ENCODE measurements at regions not wholly inside any gene's neighbourhood (a gene's known extent, or its start where the extent isn't known, plus 50 kb on each side); places are given as distances from the start of the nearest gene placed in this dataset.

GRCh38 chr1:93743465-93743864 is 61.8 kb upstream of the BCAR3 start:
- FAIRE-seq (no peak), DNase-seq (no peak)
- H3K4me1 ChIP-seq (ENCODE audit: control insufficient read depth in 3 of 3, insufficient read depth in 2 of 3, low read depth in 1 of 3, low read length in 2 of 3): peaks cover 0 to 8% (median 0%) of the 10 kb centered on the region in 3 donors
- H3K9me3 ChIP-seq (ENCODE audit: control insufficient read depth in 2 of 2, insufficient read depth in 1 of 2, low read depth in 1 of 2, low read length in 1 of 2): peaks cover 0 to 11% of the 10 kb centered on the region in 2 donors
- H3K36me3 ChIP-seq (ENCODE audit: control insufficient read depth in 3 of 3, insufficient read depth in 2 of 3, low read depth in 1 of 3, low read length in 3 of 3): no peaks in the 10 kb centered on the region
- H3K27ac ChIP-seq (ENCODE audit: low read depth in 1 of 3, low read length in 2 of 3): no peak overlapping the region
- 93 to 100% (median 94%) methylated on average over 1 of the region's 1 CpG for WGBS, 3 donors
- H3K4me3 ChIP-seq (ENCODE audit: low read depth in 1 of 3, low read length in 3 of 3): no peak overlapping the region
- no peaks in the 10 kb centered on the region for H3K27me3 ChIP-seq (ENCODE audit: control insufficient read depth in 3 of 3, insufficient read depth in 3 of 3, low read length in 3 of 3)

DNA sequence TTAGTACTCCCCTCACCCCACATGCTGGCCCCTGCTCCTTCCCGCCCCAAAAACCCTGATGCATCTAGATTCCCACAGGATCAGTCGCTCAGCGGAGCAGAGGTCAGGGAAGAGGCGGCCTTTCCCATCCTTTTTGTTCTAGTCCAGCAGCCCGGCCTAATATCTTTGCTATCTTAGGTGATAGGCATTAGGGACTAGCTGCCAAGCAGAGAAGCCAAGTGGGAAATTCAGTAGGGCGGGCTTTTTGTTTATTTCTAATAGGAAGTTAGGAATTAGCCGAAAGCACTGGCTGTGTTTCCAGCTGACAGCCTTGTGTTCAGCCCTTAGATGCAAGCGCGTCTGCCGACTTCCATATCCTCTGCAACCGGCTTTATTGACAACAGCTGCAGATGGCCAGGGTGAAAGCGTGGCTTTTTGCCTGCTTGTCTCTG is 59.0 kb upstream of the BCAR3 start:
- Histone ChIP-seq H3K27ac (ENCODE audit: low read depth in 1 of 3, low read length in 2 of 3) (no peak overlapping the region), H3K36me3 (ENCODE audit: control insufficient read depth in 3 of 3, insufficient read depth in 2 of 3, low read depth in 1 of 3, low read length in 3 of 3) (no peaks in the 10 kb centered on the region), H3K4me3 (ENCODE audit: low read depth in 1 of 3, low read length in 3 of 3) (no peak overlapping the region), H3K9me3 (ENCODE audit: control insufficient read depth in 2 of 2, insufficient read depth in 1 of 2, low read depth in 1 of 2, low read length in 1 of 2) (no peaks in the 10 kb centered on the region), H3K4me1 (ENCODE audit: control insufficient read depth in 3 of 3, insufficient read depth in 2 of 3, low read depth in 1 of 3, low read length in 2 of 3) (peaks cover 0 to 8% (median 0%) of the 10 kb centered on the region in 3 donors), H3K27me3 (ENCODE audit: control insufficient read depth in 3 of 3, insufficient read depth in 3 of 3, low read length in 3 of 3) (no peaks in the 10 kb centered on the region)
- WGBS, 3 donors: 68 to 90% (median 80%) methylated on average over 12 of the region's 12 CpGs
- no peak for DNase-seq
- no peak for FAIRE-seq

- Histone ChIP-seq H3K9me3 (ENCODE audit: control insufficient read depth in 2 of 2, insufficient read depth in 1 of 2, low read depth in 1 of 2, low read length in 1 of 2) (no peaks in the 10 kb centered on the region), H3K27ac (ENCODE audit: low read depth in 1 of 3, low read length in 2 of 3) (no peak overlapping the region), H3K27me3 (ENCODE audit: control insufficient read depth in 3 of 3, insufficient read depth in 3 of 3, low read length in 3 of 3) (no peaks in the 10 kb centered on the region), H3K4me3 (ENCODE audit: low read depth in 1 of 3, low read length in 3 of 3) (no peak overlapping the region), H3K4me1 (ENCODE audit: control insufficient read depth in 3 of 3, insufficient read depth in 2 of 3, low read depth in 1 of 3, low read length in 2 of 3) (peaks cover 0 to 8% (median 0%) of the 10 kb centered on the region in 3 donors), H3K36me3 (ENCODE audit: control insufficient read depth in 3 of 3, insufficient read depth in 2 of 3, low read depth in 1 of 3, low read length in 3 of 3) (no peaks in the 10 kb centered on the region)
- DNase-seq (no peak), FAIRE-seq (no peak)
- 92 to 95% (median 94%) methylated on average over 3 of the region's 3 CpGs for WGBS, 3 donors
Observed at GRCh38 chr1:93740157-93740556, 58.5 kb upstream of the BCAR3 start.

- DNase-seq (no peak), FAIRE-seq (no peak)
- H3K27me3 ChIP-seq (ENCODE audit: control insufficient read depth in 3 of 3, insufficient read depth in 3 of 3, low read length in 3 of 3): no peaks in the 10 kb centered on the region
- WGBS, 3 donors: 93 to 98% (median 97%) methylated on average over 5 of the region's 5 CpGs
- no peaks in the 10 kb centered on the region for H3K36me3 ChIP-seq (ENCODE audit: control insufficient read depth in 3 of 3, insufficient read depth in 2 of 3, low read depth in 1 of 3, low read length in 3 of 3)
- no peak overlapping the region for H3K4me3 ChIP-seq (ENCODE audit: low read depth in 1 of 3, low read length in 3 of 3)
- H3K27ac ChIP-seq (ENCODE audit: low read depth in 1 of 3, low read length in 2 of 3): no peak overlapping the region
- peaks cover 0 to 8% (median 0%) of the 10 kb centered on the region in 3 donors for H3K4me1 ChIP-seq (ENCODE audit: control insufficient read depth in 3 of 3, insufficient read depth in 2 of 3, low read depth in 1 of 3, low read length in 2 of 3)
- no peaks in the 10 kb centered on the region for H3K9me3 ChIP-seq (ENCODE audit: control insufficient read depth in 2 of 2, insufficient read depth in 1 of 2, low read depth in 1 of 2, low read length in 1 of 2)
Observed at GRCh38 chr1:93739472-93739871, 57.8 kb upstream of the BCAR3 start.

GRCh38 chr1:93738926-93739325 is 57.3 kb upstream of the BCAR3 start:
- H3K27me3 ChIP-seq (ENCODE audit: control insufficient read depth in 3 of 3, insufficient read depth in 3 of 3, low read length in 3 of 3): no peaks in the 10 kb centered on the region
- DNase-seq (no peak), FAIRE-seq (no peak)
- whole genome bisulfite sequencing, 3 donors: 82 to 88% (median 87%) methylated on average over 5 of the region's 5 CpGs
- H3K4me3 ChIP-seq (ENCODE audit: low read depth in 1 of 3, low read length in 3 of 3): no peak overlapping the region
- no peak overlapping the region for H3K27ac ChIP-seq (ENCODE audit: low read depth in 1 of 3, low read length in 2 of 3)
- no peaks in the 10 kb centered on the region for H3K36me3 ChIP-seq (ENCODE audit: control insufficient read depth in 3 of 3, insufficient read depth in 2 of 3, low read depth in 1 of 3, low read length in 3 of 3)
- H3K9me3 ChIP-seq (ENCODE audit: control insufficient read depth in 2 of 2, insufficient read depth in 1 of 2, low read depth in 1 of 2, low read length in 1 of 2): no peaks in the 10 kb centered on the region
- H3K4me1 ChIP-seq (ENCODE audit: control insufficient read depth in 3 of 3, insufficient read depth in 2 of 3, low read depth in 1 of 3, low read length in 2 of 3): peaks cover 0 to 5% (median 0%) of the 10 kb centered on the region in 3 donors

DNA sequence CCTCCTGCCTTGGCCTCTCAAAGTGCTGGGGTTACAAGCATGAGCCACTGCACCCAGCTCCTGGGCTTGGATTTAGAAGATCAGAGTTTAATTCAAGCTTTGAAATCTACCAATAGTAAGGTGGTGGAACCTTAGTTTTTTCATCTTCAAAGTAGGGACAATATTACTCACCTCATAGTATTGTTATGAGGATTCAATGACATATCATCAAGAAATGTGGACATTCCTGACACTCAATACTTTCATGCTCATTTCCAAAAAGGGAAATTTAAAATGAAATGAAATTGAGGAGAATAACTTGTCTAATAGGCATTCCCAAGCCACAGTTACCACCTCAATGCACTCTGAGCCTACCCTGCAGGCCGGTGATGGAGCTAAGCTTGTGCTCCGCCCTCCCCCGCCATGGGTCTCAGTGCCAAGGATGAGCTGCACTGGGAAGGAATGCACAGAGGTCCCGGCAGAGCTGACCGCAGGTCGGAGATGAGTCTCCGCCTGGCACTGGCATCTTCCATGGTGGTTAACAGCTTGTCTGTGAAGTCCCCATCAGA is 56.5 kb upstream of the BCAR3 start:
- no peak for DNase-seq
- FAIRE-seq: no peak
- Histone ChIP-seq H3K4me3 (ENCODE audit: low read depth in 1 of 3, low read length in 3 of 3) (no peak overlapping the region), H3K4me1 (ENCODE audit: control insufficient read depth in 3 of 3, insufficient read depth in 2 of 3, low read depth in 1 of 3, low read length in 2 of 3) (peaks cover 0 to 5% (median 0%) of the 10 kb centered on the region in 3 donors), H3K9me3 (ENCODE audit: control insufficient read depth in 2 of 2, insufficient read depth in 1 of 2, low read depth in 1 of 2, low read length in 1 of 2) (no peaks in the 10 kb centered on the region), H3K27me3 (ENCODE audit: control insufficient read depth in 3 of 3, insufficient read depth in 3 of 3, low read length in 3 of 3) (no peaks in the 10 kb centered on the region), H3K27ac (ENCODE audit: low read depth in 1 of 3, low read length in 2 of 3) (no peak overlapping the region), H3K36me3 (ENCODE audit: control insufficient read depth in 3 of 3, insufficient read depth in 2 of 3, low read depth in 1 of 3, low read length in 3 of 3) (no peaks in the 10 kb centered on the region)
- 88 to 93% (median 92%) methylated on average over 7 of the region's 7 CpGs for WGBS, 3 donors

- Histone ChIP-seq H3K27me3 (ENCODE audit: control insufficient read depth in 3 of 3, insufficient read depth in 3 of 3, low read length in 3 of 3) (no peaks in the 10 kb centered on the region), H3K4me1 (ENCODE audit: control insufficient read depth in 3 of 3, insufficient read depth in 2 of 3, low read depth in 1 of 3, low read length in 2 of 3) (no peaks in the 10 kb centered on the region), H3K27ac (ENCODE audit: low read depth in 1 of 3, low read length in 2 of 3) (no peak overlapping the region), H3K4me3 (ENCODE audit: low read depth in 1 of 3, low read length in 3 of 3) (no peak overlapping the region), H3K36me3 (ENCODE audit: control insufficient read depth in 3 of 3, insufficient read depth in 2 of 3, low read depth in 1 of 3, low read length in 3 of 3) (no peaks in the 10 kb centered on the region), H3K9me3 (ENCODE audit: control insufficient read depth in 2 of 2, insufficient read depth in 1 of 2, low read depth in 1 of 2, low read length in 1 of 2) (no peaks in the 10 kb centered on the region)
- DNase-seq: no peak
- no peak for FAIRE-seq
- 93 to 99% (median 93%) methylated on average over 3 of the region's 3 CpGs for WGBS, 3 donors
Observed at GRCh38 chr1:93735722-93736121, 54.1 kb upstream of the BCAR3 start.

GRCh38 chr1:93734999-93735398 is 53.4 kb upstream of the BCAR3 start:
- H3K27me3 ChIP-seq (ENCODE audit: control insufficient read depth in 3 of 3, insufficient read depth in 3 of 3, low read length in 3 of 3): no peaks in the 10 kb centered on the region
- no peak overlapping the region for H3K4me3 ChIP-seq (ENCODE audit: low read depth in 1 of 3, low read length in 3 of 3)
- H3K4me1 ChIP-seq (ENCODE audit: control insufficient read depth in 3 of 3, insufficient read depth in 2 of 3, low read depth in 1 of 3, low read length in 2 of 3): no peaks in the 10 kb centered on the region
- DNase-seq (no peak), FAIRE-seq (no peak)
- H3K36me3 ChIP-seq (ENCODE audit: control insufficient read depth in 3 of 3, insufficient read depth in 2 of 3, low read depth in 1 of 3, low read length in 3 of 3): no peaks in the 10 kb centered on the region
- 73 to 87% (median 86%) methylated on average over 2 of the region's 2 CpGs for WGBS, 3 donors
- H3K9me3 ChIP-seq (ENCODE audit: control insufficient read depth in 2 of 2, insufficient read depth in 1 of 2, low read depth in 1 of 2, low read length in 1 of 2): no peaks in the 10 kb centered on the region
- no peak overlapping the region for H3K27ac ChIP-seq (ENCODE audit: low read depth in 1 of 3, low read length in 2 of 3)

DNA sequence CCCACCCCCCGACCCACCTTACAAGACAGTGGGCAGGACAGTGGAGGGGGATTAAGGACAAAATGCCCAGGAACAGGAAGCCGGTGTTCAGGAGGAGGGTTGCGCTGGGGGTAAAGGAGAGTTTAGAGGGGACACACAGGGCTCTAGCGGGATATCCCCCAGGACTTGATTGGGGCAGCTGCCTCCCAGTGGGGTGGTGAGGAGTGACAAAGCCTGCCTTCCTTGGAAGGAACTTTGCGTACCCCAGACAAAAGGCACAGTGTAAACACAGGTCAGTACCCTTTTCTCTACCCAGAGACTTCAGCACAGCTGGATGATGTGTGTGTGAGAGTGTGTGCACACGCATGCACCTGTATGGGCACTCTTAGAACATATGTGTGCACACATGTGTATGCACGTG is 51.7 kb upstream of the BCAR3 start:
- Histone ChIP-seq H3K4me3 (ENCODE audit: low read depth in 1 of 3, low read length in 3 of 3) (no peak overlapping the region), H3K4me1 (ENCODE audit: control insufficient read depth in 3 of 3, insufficient read depth in 2 of 3, low read depth in 1 of 3, low read length in 2 of 3) (no peaks in the 10 kb centered on the region), H3K9me3 (ENCODE audit: control insufficient read depth in 2 of 2, insufficient read depth in 1 of 2, low read depth in 1 of 2, low read length in 1 of 2) (no peaks in the 10 kb centered on the region), H3K27me3 (ENCODE audit: control insufficient read depth in 3 of 3, insufficient read depth in 3 of 3, low read length in 3 of 3) (no peaks in the 10 kb centered on the region), H3K36me3 (ENCODE audit: control insufficient read depth in 3 of 3, insufficient read depth in 2 of 3, low read depth in 1 of 3, low read length in 3 of 3) (no peaks in the 10 kb centered on the region), H3K27ac (ENCODE audit: low read depth in 1 of 3, low read length in 2 of 3) (no peak overlapping the region)
- no peak for FAIRE-seq
- no peak for DNase-seq
- 93 to 95% (median 95%) methylated on average over 7 of the region's 7 CpGs for WGBS, 3 donors
